K562 (cell line): ENCODE measurements at regions not wholly inside any gene's neighbourhood (a gene's known extent, or its start where the extent isn't known, plus 50 kb on each side); places are given as distances from the start of the nearest gene placed in this dataset.

Source experiments
- ATAC-seq: fragments of 200-7000 bp; cut with Tn5 transposase; 3 replicates; pipeline ENCODE4 v1.9.1; 2020; ENCODE audit warnings: moderate library complexity
- BruUV-seq: library from RNA; stranded (reverse); fragments of 400-500 nt; replicated peaks from 2 replicates; lab custom pipeline; 2021; lab: Mats Ljungman, UMichigan
- CTCF ChIA-PET: fragments of 300-600 bp; formaldehyde crosslinking; extraction: SDS; loops from one replicate; lab custom pipeline; 2021; ENCODE audit warnings: low intra/inter-chr PET ratio; lab: Yijun Ruan, JAX
- POLR2A ChIA-PET: fragments of 300-600, 350-650 bp; sonication (Branson Sonifier 250); formaldehyde crosslinking; extraction: SDS; loops from one replicate; lab custom pipeline; 2021; ENCODE audit warnings: antibody characterized with exemption, inconsistent platforms; lab: Yijun Ruan, JAX
- DNase-seq, 4 experiments: peaks; one replicate each; pipeline versions ENCODE4 v3.0.0 to v3.0.0-alpha.2; 2011 to 2018; ENCODE audit warnings: low spot score in 3 of 4, mixed read lengths in 3 of 4; ENCODE audit errors: extremely low read depth in 1 of 4
- FAIRE-seq: peaks from 2 replicates; lab custom pipeline; 2011; peaks lifted over from hg19 to GRCh38; lab: Jason Lieb, UNC
- H2AFZ ChIP-seq: 2 replicates; pipeline ENCODE4 v1.6.0; 2011; ENCODE audit warnings: low read depth, low read length, control low read depth, inconsistent platforms
- H3K27ac ChIP-seq: fragments of 200-600 bp; 3 replicates; pipeline ENCODE4 v1.8.0; 2011; ENCODE audit warnings: low read depth, mild to moderate bottlenecking, control low read depth, inconsistent platforms, low read length, moderate library complexity, mixed read lengths; ENCODE audit errors: extremely low read depth
- H3K27me3 ChIP-seq, 2 experiments: fragments of 300-600 bp in 1 of 2; 2 replicates in 1 of 2; 3 replicates in 1 of 2; pipeline versions ENCODE4 v1.6.0 to v1.8.0; 2011; ENCODE audit warnings: inconsistent platforms in 2 of 2, low read length in 2 of 2, mild to moderate bottlenecking in 1 of 2, mixed read lengths in 1 of 2, moderate library complexity in 1 of 2; ENCODE audit not compliant: control insufficient read depth in 2 of 2, insufficient read depth in 2 of 2
- H3K36me3 ChIP-seq: fragments of 300-600 bp; 3 replicates; pipeline ENCODE4 v1.8.0; 2011; ENCODE audit warnings: mild to moderate bottlenecking, low read length, inconsistent platforms; ENCODE audit not compliant: control insufficient read depth, insufficient read depth
- H3K4me1 ChIP-seq, 2 experiments: fragments of 200-600 bp in 1 of 2; replicated peaks in 1 of 2; 2 replicates in 1 of 2; 3 replicates in 1 of 2; pipeline versions ENCODE4 v1.5.1 to v1.8.0; 2011; ENCODE audit warnings: inconsistent platforms in 2 of 2, low read length in 2 of 2, mild to moderate bottlenecking in 1 of 2, mixed read lengths in 1 of 2, moderate library complexity in 1 of 2; ENCODE audit not compliant: control insufficient read depth in 2 of 2, insufficient read depth in 2 of 2
- H3K4me2 ChIP-seq: 2 replicates; pipeline ENCODE4 v1.6.1; 2011; ENCODE audit warnings: low read length, control low read depth, inconsistent platforms, mixed read lengths; ENCODE audit not compliant: insufficient read depth
- H3K4me3 ChIP-seq: fragments of 200-600 bp; sonication (generic), shearing (Covaris generic); 2 replicates; pipeline ENCODE4 v1.5.1; 2016; ENCODE audit warnings: control low read depth, inconsistent platforms
- H3K79me2 ChIP-seq: fragments of 200-600 bp; 3 replicates; pipeline ENCODE4 v1.8.0; 2011; ENCODE audit warnings: low read length, inconsistent platforms; ENCODE audit not compliant: control insufficient read depth, insufficient read depth
- H3K9ac ChIP-seq, 2 experiments: 2 replicates each; pipeline versions ENCODE4 v1.6.0 to v1.6.1; 2011; ENCODE audit warnings: low read depth in 2 of 2, low read length in 2 of 2, control low read depth in 1 of 2, inconsistent platforms in 1 of 2, mild to moderate bottlenecking in 1 of 2, mixed read lengths in 1 of 2; ENCODE audit not compliant: insufficient read depth in 1 of 2
- H3K9me1 ChIP-seq: one replicate; pipeline ENCODE4 v1.6.0; 2011; ENCODE audit warnings: inconsistent platforms, mild to moderate bottlenecking, low read length, moderate library complexity; ENCODE audit not compliant: control insufficient read depth, insufficient read depth
- H3K9me3 ChIP-seq: replicated peaks from 2 replicates; pipeline ENCODE4 v1.5.1; 2011; ENCODE audit warnings: low read depth, low read length, inconsistent platforms; ENCODE audit not compliant: control insufficient read depth, insufficient read depth
- H4K20me1 ChIP-seq: replicated peaks from 2 replicates; pipeline ENCODE4 v1.6.1; 2011; ENCODE audit warnings: low read length, inconsistent platforms, mixed read lengths; ENCODE audit not compliant: control insufficient read depth, insufficient read depth
- DACH1 ChIP-seq: fragments of 450-650 bp; IDR thresholded peaks from 2 replicates; pipeline ENCODE4 v1.6.1; 2018; ENCODE audit not compliant: partially characterized antibody
- EHMT2 ChIP-seq: fragments of 450-650 bp; IDR thresholded peaks from 2 replicates; pipeline ENCODE4 v1.6.1; 2018; ENCODE audit warnings: antibody characterized with exemption
- ETS2 ChIP-seq: IDR thresholded peaks from 2 replicates; pipeline ENCODE4 v1.6.1; 2016; ENCODE audit warnings: borderline replicate concordance, missing genetic modification characterization, mild to moderate bottlenecking, moderate library complexity, missing compliant biosample characterization; ENCODE audit not compliant: poor library complexity, severe bottlenecking
- FOXA1 ChIP-seq: fragments of 450-650 bp; IDR thresholded peaks from 2 replicates; pipeline ENCODE4 v1.6.1; 2016; ENCODE audit warnings: mild to moderate bottlenecking, borderline replicate concordance
- KLF13 ChIP-seq: fragments of 450-650 bp; IDR thresholded peaks from 2 replicates; pipeline ENCODE4 v1.6.1; 2016; ENCODE audit warnings: missing genetic modification characterization, low read depth, mild to moderate bottlenecking, missing compliant biosample characterization, moderate library complexity, borderline replicate concordance
- NCOA1 ChIP-seq: fragments of 450-650 bp; IDR thresholded peaks from 2 replicates; pipeline ENCODE4 v1.6.1; 2016; ENCODE audit warnings: low read depth
- PHB ChIP-seq: fragments of 250-450 bp; sonication (Bioruptor Pico); IDR thresholded peaks from 2 replicates; pipeline ENCODE4 v1.5.0; 2021
- RFX1 ChIP-seq: fragments of 450-650 bp; IDR thresholded peaks from 2 replicates; pipeline ENCODE4 v1.6.1; 2016; ENCODE audit warnings: mild to moderate bottlenecking, moderate library complexity
- ZBTB40 ChIP-seq, 2 experiments: fragments of 450-650 bp in 1 of 2; sonication (generic) in 1 of 2; formaldehyde crosslinking in 1 of 2; IDR thresholded peaks; 2 replicates each; pipeline versions ENCODE4 v1.7.1 to v1.9.0; 2016 to 2022; ENCODE audit warnings: inconsistent platforms in 1 of 2, mild to moderate bottlenecking in 1 of 2, missing genetic modification reagents in 1 of 2
- ZNF175 ChIP-seq: fragments of 200-800 bp; sonication (Bioruptor generic); IDR thresholded peaks from 2 replicates; pipeline ENCODE4 v1.6.1; 2016; ENCODE audit warnings: low read depth, mild to moderate bottlenecking, missing genetic modification characterization, missing compliant biosample characterization
- ZNF445 ChIP-seq: fragments of 250-450 bp; sonication (Bioruptor Pico); IDR thresholded peaks from 2 replicates; pipeline ENCODE4 v1.4.0; 2020; ENCODE audit warnings: low read depth, mild to moderate bottlenecking, moderate library complexity
- ZNF707 ChIP-seq: fragments of 250-450 bp; sonication (Bioruptor Pico); conservative IDR thresholded peaks from 2 replicates; pipeline ENCODE4 v1.8.0; 2022; ENCODE audit warnings: inconsistent platforms, mild to moderate bottlenecking, moderate library complexity
- ZNF785 ChIP-seq: fragments of 250-450 bp; sonication (Bioruptor Pico); IDR thresholded peaks from 2 replicates; pipeline ENCODE4 v1.4.0; 2020; ENCODE audit warnings: mild to moderate bottlenecking
- WGBS: fragments of 100-300 bp; shearing (Covaris generic); methylation state at CpG from one replicate; pipeline ENCODE4 v1.1.6; 2016; ENCODE audit warnings: low coverage, mixed read lengths; ENCODE audit not compliant: insufficient coverage; ENCODE audit errors: missing lambda C conversion rate; 5-methylcytosine and 5-hydroxymethylcytosine counted together
- in situ Hi-C: fragments of 300-500 bp; cut with MboI; formaldehyde crosslinking; loops from 4 replicates; pipeline ENCODE4 v1.15.0; 2018; ENCODE audit warnings: inconsistent platforms, mixed read lengths
- intact Hi-C: fragments of 100-400 bp; cut with micrococcal nuclease; formaldehyde crosslinking; loops from 2 replicates; pipeline ENCODE4 v1.14.2; 2022

- TF ChIP-seq ZNF445 (CRISPR knock-in tag) (no peak), ZNF707 (CRISPR knock-in tag) (no peak)
- TF ChIP-seq, all 486 proteins: peak for 0
These were observed 96.9 kb upstream of the RASA1 start (continued) for GRCh38 chr5:87170799-87171198.

- intact Hi-C loops = no loop called here
- Histone ChIP-seq H3K4me2 (no peak overlapping the region), H3K36me3 (no peaks in the 10 kb centered on the region), H3K4me3 (no peak overlapping the region), H3K9me1 (no peaks in the 10 kb centered on the region), H4K20me1 (no peaks in the 10 kb centered on the region), H2AFZ (no peak overlapping the region), H3K27me3 (0 out of 5 replicates have a peak, but pooled peaks cover 0 to 2% of the 10 kb centered on the region in 2 experiments), H3K79me2 (no peaks in the 10 kb centered on the region), H3K27ac (no peak overlapping the region), H3K4me1 (no peaks in the 10 kb centered on the region), H3K9me3 (no peaks in the 10 kb centered on the region), H3K9ac (no peak overlapping the region)
- FAIRE-seq (no peak), DNase-seq (no peak), ATAC-seq (no peak)
- BruUV-seq = no TSS peak
- ChIA-PET CTCF (no interaction called here), POLR2A (interaction anchor here (0.6 to 0.8 kb wide), 2 partner anchors 154 to 222 kb away, joined by 3 read pairs; no protein-coding TSS in a partner anchor)
- in situ Hi-C loops = no loop called here
- 0% methylated on average over 4 of the region's 4 CpGs for WGBS
- TF ChIP-seq EHMT2 (no peak), ZNF175 (CRISPR knock-in tag) (no peak), FOXA1 (no peak), RFX1 (no peak), ZBTB40 (IDR thresholded peaks at IDR 0.05) (no peak), ZBTB40 (CRISPR knock-in tag; IDR thresholded peaks at IDR 0.05) (no peak), KLF13 (tag) (no peak), PHB (CRISPR knock-in tag) (no peak), ETS2 (tag) (no peak), NCOA1 (no peak), ZNF785 (CRISPR knock-in tag) (no peak), DACH1 (no peak)
These were observed 85.0 kb upstream of the RASA1 start for GRCh38 chr5:87182649-87183048.
